LNCaP clone FGC (cell line): ENCODE measurements at regions not wholly inside any gene's neighbourhood (a gene's known extent, or its start where the extent isn't known, plus 50 kb on each side); places are given as distances from the start of the nearest gene placed in this dataset.

Source experiments
- DNase-seq: peaks from one replicate; pipeline ENCODE4 v3.0.0-alpha.2; 2011; ENCODE audit warnings: low read depth
- H3K4me3 ChIP-seq: 2 replicates; pipeline ENCODE4 v1.5.1; 2011; ENCODE audit warnings: mild to moderate bottlenecking, low read depth, low read length, control low read depth
- CTCF ChIP-seq: IDR thresholded peaks from 2 replicates; pipeline ENCODE4 v1.5.1; 2012; ENCODE audit warnings: mild to moderate bottlenecking; ENCODE audit not compliant: control insufficient read depth, insufficient read depth; ENCODE audit errors: extremely low read depth

GRCh38 chr9:26744191-26744965, 148.2 kb downstream of the CAAP1 start:
- no peak for DNase-seq
- no peak overlapping the region for H3K4me3 ChIP-seq
- TF ChIP-seq CTCF, result peak; percentile 57

- no peak overlapping the region for H3K4me3 ChIP-seq
- DNase-seq, result no peak
- TF ChIP-seq CTCF, result no peak
Observed at GRCh38 chr9:26742828-26743476, 149.7 kb downstream of the CAAP1 start.

GRCh38 chr9:26735160-26735559, 157.4 kb downstream of the CAAP1 start:
- no peak for DNase-seq
- TF ChIP-seq CTCF, result no peak
- H3K4me3 ChIP-seq, result no peak overlapping the region

- H3K4me3 ChIP-seq, result no peak overlapping the region
- TF ChIP-seq CTCF, result no peak
- no peak for DNase-seq
Observed at GRCh38 chr9:26729187-26729586, 163.4 kb downstream of the CAAP1 start.

- TF ChIP-seq CTCF, result no peak
- no peak for DNase-seq
- H3K4me3 ChIP-seq, result no peak overlapping the region
Observed at GRCh38 chr9:26727471-26727870, 165.1 kb downstream of the CAAP1 start.

GRCh38 chr9:26725573-26725972, 167.0 kb downstream of the CAAP1 start:
- no peak for DNase-seq
- H3K4me3 ChIP-seq, result no peak overlapping the region
- no peak for TF ChIP-seq CTCF
